Neuronal stem cell (in vitro differentiated cells): ENCODE measurements at regions not wholly inside any gene's neighbourhood (a gene's known extent, or its start where the extent isn't known, plus 50 kb on each side); places are given as distances from the start of the nearest gene placed in this dataset.

Experiments
- DNase-seq: peaks from one replicate; pipeline ENCODE4 v3.0.0-alpha.2; 2013; ENCODE audit warnings: low spot score
- H2AFZ ChIP-seq: one replicate; pipeline ENCODE4 v1.6.1; 2013; ENCODE audit warnings: mild to moderate bottlenecking, low read length, inconsistent platforms
- H2AK5ac ChIP-seq: 2 replicates; pipeline ENCODE4 v1.6.1; 2013; ENCODE audit warnings: low read depth, mild to moderate bottlenecking, inconsistent platforms, low read length, moderate library complexity, mixed read lengths
- H2BK120ac ChIP-seq: 2 replicates; pipeline ENCODE4 v1.6.1; 2013; ENCODE audit warnings: low read depth, mild to moderate bottlenecking, inconsistent platforms, low read length, moderate library complexity, mixed read lengths
- H2BK12ac ChIP-seq: one replicate; pipeline ENCODE4 v1.6.1; 2013; ENCODE audit warnings: low read length, inconsistent platforms
- H2BK15ac ChIP-seq: 2 replicates; pipeline ENCODE4 v1.6.1; 2013; ENCODE audit warnings: mild to moderate bottlenecking, low read length, inconsistent platforms, mixed read lengths
- H2BK5ac ChIP-seq: one replicate; pipeline ENCODE4 v1.6.1; 2013; ENCODE audit warnings: inconsistent platforms, mild to moderate bottlenecking, low read length, moderate library complexity
- H3K14ac ChIP-seq: one replicate; pipeline ENCODE4 v1.6.1; 2013; ENCODE audit warnings: low read length, inconsistent platforms
- H3K18ac ChIP-seq: 2 replicates; pipeline ENCODE4 v1.6.1; 2013; ENCODE audit warnings: low read length, inconsistent platforms
- H3K23ac ChIP-seq: 2 replicates; pipeline ENCODE4 v1.6.1; 2013; ENCODE audit warnings: low read depth, mild to moderate bottlenecking, mixed read lengths, low read length, inconsistent platforms; ENCODE audit not compliant: poor library complexity
- H3K27ac ChIP-seq: replicated peaks from 3 replicates; pipeline ENCODE4 v1.5.1; 2013; ENCODE audit warnings: low read length, inconsistent platforms
- H3K27me3 ChIP-seq, 3 experiments: 2 replicates each; pipeline ENCODE4 v1.6.1; 2013; ENCODE audit warnings: low read length in 3 of 3, mild to moderate bottlenecking in 2 of 3, inconsistent platforms in 1 of 3, low read depth in 1 of 3, mixed read lengths in 1 of 3, moderate library complexity in 1 of 3; ENCODE audit not compliant: control insufficient read depth in 3 of 3, insufficient read depth in 3 of 3
- H3K36me3 ChIP-seq, 2 donors: replicated peaks in 1 of 2; 2 replicates each; pipeline ENCODE4 v1.6.1; 2013; ENCODE audit warnings: low read length in 2 of 2; ENCODE audit not compliant: control insufficient read depth in 2 of 2, insufficient read depth in 2 of 2
- H3K4ac ChIP-seq: 2 replicates; pipeline ENCODE4 v1.6.1; 2013; ENCODE audit warnings: inconsistent platforms, mild to moderate bottlenecking, low read length, moderate library complexity
- H3K4me1 ChIP-seq, 2 donors: 1 replicate in 1 of 2; 2 replicates in 1 of 2; pipeline ENCODE4 v1.6.1; 2013; ENCODE audit warnings: low read length in 2 of 2, low read depth in 1 of 2; ENCODE audit not compliant: control insufficient read depth in 2 of 2, insufficient read depth in 1 of 2
- H3K4me2 ChIP-seq: one replicate; pipeline ENCODE4 v1.6.1; 2013; ENCODE audit warnings: mild to moderate bottlenecking, low read length, inconsistent platforms; ENCODE audit not compliant: insufficient read depth, poor library complexity, severe bottlenecking
- H3K4me3 ChIP-seq, 2 donors: 2 replicates each; pipeline ENCODE4 v1.5.1; 2013; ENCODE audit warnings: low read length in 2 of 2, mild to moderate bottlenecking in 2 of 2, inconsistent platforms in 1 of 2, moderate library complexity in 1 of 2
- H3K79me1 ChIP-seq: one replicate; pipeline ENCODE4 v1.6.1; 2013; ENCODE audit warnings: low read depth, mild to moderate bottlenecking, inconsistent platforms, low read length, moderate library complexity
- H3K9ac ChIP-seq: one replicate; pipeline ENCODE4 v1.6.1; 2013; ENCODE audit warnings: mild to moderate bottlenecking, low read depth, low read length, inconsistent platforms; ENCODE audit not compliant: poor library complexity
- H3K9me3 ChIP-seq, 2 donors: replicated peaks in 1 of 2; 2 replicates each; pipeline versions ENCODE3 to v1.6.1; 2013; ENCODE audit warnings: low read length in 2 of 2, mild to moderate bottlenecking in 2 of 2, inconsistent platforms in 1 of 2, low read depth in 1 of 2, mixed read lengths in 1 of 2, moderate library complexity in 1 of 2; ENCODE audit not compliant: control insufficient read depth in 2 of 2, insufficient read depth in 1 of 2
- H4K8ac ChIP-seq: one replicate; pipeline ENCODE4 v1.6.1; 2013; ENCODE audit warnings: low read depth, mild to moderate bottlenecking, inconsistent platforms, low read length, moderate library complexity
- H4K91ac ChIP-seq: one replicate; pipeline ENCODE4 v1.6.1; 2013; ENCODE audit warnings: low read length, low read depth, mild to moderate bottlenecking, inconsistent platforms; ENCODE audit not compliant: poor library complexity
- WGBS, 2 donors: extraction: QIAGEN DNeasy Blood & Tissue Kit; methylation state at CpG; one replicate each; pipeline ENCODE4 v1.1.7; 2013; ENCODE audit warnings: missing lambda C conversion rate in 2 of 2, mixed read lengths in 1 of 2; ENCODE audit not compliant: insufficient read length in 2 of 2, insufficient replicate concordance in 1 of 2; ENCODE audit errors: extremely low coverage in 2 of 2; 5-methylcytosine and 5-hydroxymethylcytosine counted together

- H3K4me2 ChIP-seq, result no peak overlapping the region
- no peak overlapping the region for H3K14ac ChIP-seq
- H3K9me3 ChIP-seq, result no peaks in the 10 kb centered on the region
- no peak overlapping the region for H4K8ac ChIP-seq
- no peak overlapping the region for H2BK12ac ChIP-seq
- H3K9ac ChIP-seq, result no peak overlapping the region
- H3K27ac ChIP-seq, result no peak overlapping the region
- H3K79me1 ChIP-seq, result no peaks in the 10 kb centered on the region
- H2BK15ac ChIP-seq, result no peak overlapping the region
- no peaks in the 10 kb centered on the region for H3K27me3 ChIP-seq
- no CpG with 5 or more reads among the region's 1 CpG for WGBS, 2 donors
- H2BK5ac ChIP-seq, result no peak overlapping the region
- no peak overlapping the region for H3K4me3 ChIP-seq
- H4K91ac ChIP-seq, result no peak overlapping the region
- no peak overlapping the region for H3K23ac ChIP-seq
- H3K18ac ChIP-seq, result no peak overlapping the region
- DNase-seq, result no peak
- H3K36me3 ChIP-seq, result no peaks in the 10 kb centered on the region
- no peak overlapping the region for H2AFZ ChIP-seq
- H3K4ac ChIP-seq, result no peak overlapping the region
- H3K4me1 ChIP-seq, result no peaks in the 10 kb centered on the region
- H2BK120ac ChIP-seq, result no peak overlapping the region
- no peak overlapping the region for H2AK5ac ChIP-seq
Measured at GRCh38 chr14:71799841-71800240, 132.4 kb upstream of the RGS6 start.

DNA sequence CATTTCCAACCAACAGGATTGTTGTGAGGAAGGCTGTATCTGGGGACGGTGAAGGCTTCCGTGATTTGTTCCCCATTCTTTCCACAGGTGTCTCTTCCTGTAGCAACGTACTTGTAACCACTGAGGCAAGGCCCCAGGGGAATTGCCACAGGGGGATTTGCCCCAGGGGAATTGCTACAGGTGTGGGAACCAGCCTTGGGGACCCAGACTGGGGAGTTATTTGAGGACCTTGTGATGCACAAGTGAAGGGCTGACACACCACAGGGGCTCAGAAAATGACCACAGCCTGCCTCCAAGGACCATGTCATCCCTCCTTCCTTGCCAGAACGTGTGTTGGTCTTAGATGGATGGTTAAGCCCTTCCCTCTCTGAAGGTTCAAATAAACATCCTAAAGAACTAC is 131.4 kb upstream of the RGS6 start:
- no peak overlapping the region for H4K91ac ChIP-seq

GRCh38 chr14:71803539-71804260 is 128.5 kb upstream of the RGS6 start:
- no peak overlapping the region for H3K14ac ChIP-seq
- no peak overlapping the region for H2AFZ ChIP-seq
- H3K4me3 ChIP-seq, result no peak overlapping the region
- no peak overlapping the region for H3K4me2 ChIP-seq
- no peak overlapping the region for H3K23ac ChIP-seq
- H2BK15ac ChIP-seq, result no peak overlapping the region
- no peak overlapping the region for H3K4ac ChIP-seq
- H2BK120ac ChIP-seq, result no peak overlapping the region
- peaks cover 0 to 1% of the 10 kb centered on the region in 2 donors for H3K4me1 ChIP-seq
- no peaks in the 10 kb centered on the region for H3K36me3 ChIP-seq
- H4K8ac ChIP-seq, result no peak overlapping the region
- no peak overlapping the region for H2AK5ac ChIP-seq
- no CpG with 5 or more reads among the region's 3 CpGs for WGBS, 2 donors
- no peak overlapping the region for H3K27ac ChIP-seq
- no peak for DNase-seq
- no peaks in the 10 kb centered on the region for H3K27me3 ChIP-seq
- H2BK12ac ChIP-seq, result no peak overlapping the region
- no peak overlapping the region for H4K91ac ChIP-seq
- no peak overlapping the region for H2BK5ac ChIP-seq
- H3K79me1 ChIP-seq, result no peaks in the 10 kb centered on the region
- H3K18ac ChIP-seq, result no peak overlapping the region
- no peaks in the 10 kb centered on the region for H3K9me3 ChIP-seq
- H3K9ac ChIP-seq, result no peak overlapping the region

More for the DNA sequence above, 131.4 kb upstream of the RGS6 start:
- Histone ChIP-seq H3K27ac (no peak overlapping the region), H3K4me2 (no peak overlapping the region), H2BK12ac (no peak overlapping the region), H3K27me3 (no peaks in the 10 kb centered on the region), H3K79me1 (no peaks in the 10 kb centered on the region), H2BK5ac (no peak overlapping the region), H3K4ac (no peak overlapping the region), H3K9me3 (no peaks in the 10 kb centered on the region), H2AK5ac (no peak overlapping the region), H2AFZ (no peak overlapping the region), H3K9ac (no peak overlapping the region), H3K23ac (no peak overlapping the region), H3K14ac (no peak overlapping the region), H3K4me3 (no peak overlapping the region), H3K18ac (no peak overlapping the region), H3K36me3 (no peaks in the 10 kb centered on the region), H2BK120ac (no peak overlapping the region), H2BK15ac (no peak overlapping the region), H3K4me1 (no peaks in the 10 kb centered on the region), H4K8ac (no peak overlapping the region)
- no peak for DNase-seq
- no CpG with 5 or more reads among the region's 4 CpGs for WGBS, 2 donors

DNA sequence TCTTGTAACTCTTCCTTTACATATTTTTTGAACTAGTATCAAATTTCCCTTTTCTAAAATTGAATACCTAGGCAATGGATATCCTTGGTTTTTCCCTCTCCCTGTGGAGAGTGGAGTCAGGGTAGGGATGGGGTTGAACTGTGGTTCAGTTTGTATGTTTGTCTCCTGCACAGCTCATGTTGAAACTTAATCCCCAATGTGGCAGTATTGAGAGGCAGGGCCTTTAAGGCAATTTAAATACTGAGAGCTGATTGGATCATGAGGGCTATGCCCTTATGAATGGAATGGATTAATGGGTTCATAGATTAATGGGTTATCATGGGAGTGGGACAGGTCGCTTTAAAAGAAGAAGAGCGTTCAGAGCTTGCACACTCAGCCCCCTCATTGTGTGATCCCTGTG is 127.2 kb upstream of the RGS6 start:
- Histone ChIP-seq H3K9me3 (no peaks in the 10 kb centered on the region), H3K18ac (no peak overlapping the region), H2BK5ac (no peak overlapping the region), H3K27me3 (no peaks in the 10 kb centered on the region), H2AFZ (no peak overlapping the region), H3K36me3 (no peaks in the 10 kb centered on the region), H4K91ac (no peak overlapping the region), H2BK15ac (no peak overlapping the region), H2BK12ac (no peak overlapping the region), H2BK120ac (no peak overlapping the region), H3K4ac (no peak overlapping the region), H3K4me1 (peaks cover 0 to 1% of the 10 kb centered on the region in 2 donors), H3K23ac (no peak overlapping the region), H4K8ac (no peak overlapping the region), H3K79me1 (no peaks in the 10 kb centered on the region), H2AK5ac (no peak overlapping the region), H3K4me3 (no peak overlapping the region), H3K14ac (no peak overlapping the region), H3K9ac (no peak overlapping the region), H3K27ac (no peak overlapping the region), H3K4me2 (no peak overlapping the region)
- no peak for DNase-seq
- no CpG with 5 or more reads among the region's 2 CpGs for WGBS, 2 donors
